IPS-20b (cell line): ENCODE measurements at regions not wholly inside any gene's neighbourhood (a gene's known extent, or its start where the extent isn't known, plus 50 kb on each side); places are given as distances from the start of the nearest gene placed in this dataset.

ENCODE experiments used
- H3K27ac ChIP-seq: one replicate; pipeline ENCODE4 v1.5.1; 2013; ENCODE audit warnings: low read length
- H3K27me3 ChIP-seq: 2 replicates; pipeline ENCODE4 v1.6.1; 2013; ENCODE audit warnings: mild to moderate bottlenecking, low read length, inconsistent platforms; ENCODE audit not compliant: insufficient read depth
- H3K36me3 ChIP-seq: 2 replicates; pipeline ENCODE4 v1.6.1; 2013; ENCODE audit warnings: low read depth, mild to moderate bottlenecking, inconsistent platforms, low read length, moderate library complexity; ENCODE audit not compliant: insufficient read depth
- H3K4me1 ChIP-seq: 2 replicates; pipeline ENCODE4 v1.6.1; 2013; ENCODE audit warnings: mild to moderate bottlenecking, control low read depth, inconsistent platforms, low read length, moderate library complexity; ENCODE audit not compliant: insufficient read depth
- H3K4me3 ChIP-seq: 2 replicates; pipeline ENCODE4 v1.5.1; 2013; ENCODE audit warnings: mild to moderate bottlenecking, low read length, inconsistent platforms
- H3K9ac ChIP-seq: 2 replicates; pipeline ENCODE4 v1.6.1; 2013; ENCODE audit warnings: low read depth, mild to moderate bottlenecking, inconsistent platforms, low read length, moderate library complexity
- H3K9me3 ChIP-seq: 2 replicates; pipeline ENCODE4 v1.6.1; 2013; ENCODE audit warnings: mild to moderate bottlenecking, low read depth, low read length, inconsistent platforms; ENCODE audit not compliant: insufficient read depth

- no peak overlapping the region for H3K4me3 ChIP-seq
- H3K4me1 ChIP-seq, result no peaks in the 10 kb centered on the region
- no peaks in the 10 kb centered on the region for H3K9me3 ChIP-seq
- no peaks in the 10 kb centered on the region for H3K36me3 ChIP-seq
- no peak overlapping the region for H3K9ac ChIP-seq
- H3K27me3 ChIP-seq, result no peaks in the 10 kb centered on the region
- no peak overlapping the region for H3K27ac ChIP-seq
Observed at GRCh38 chr3:126279853-126280252, 77.4 kb downstream of the KLF15 start.

- H3K27me3 ChIP-seq, result no peaks in the 10 kb centered on the region
- H3K27ac ChIP-seq, result no peak overlapping the region
- no peaks in the 10 kb centered on the region for H3K4me1 ChIP-seq
- H3K4me3 ChIP-seq, result no peak overlapping the region
- no peaks in the 10 kb centered on the region for H3K9me3 ChIP-seq
- H3K36me3 ChIP-seq, result no peaks in the 10 kb centered on the region
- H3K9ac ChIP-seq, result no peak overlapping the region
Observed at GRCh38 chr3:126277629-126278378, 79.4 kb downstream of the KLF15 start.

- H3K36me3 ChIP-seq, result no peaks in the 10 kb centered on the region
- no peaks in the 10 kb centered on the region for H3K9me3 ChIP-seq
- H3K4me3 ChIP-seq, result no peak overlapping the region
- H3K4me1 ChIP-seq, result no peaks in the 10 kb centered on the region
- H3K9ac ChIP-seq, result no peak overlapping the region
- no peaks in the 10 kb centered on the region for H3K27me3 ChIP-seq
- H3K27ac ChIP-seq, result no peak overlapping the region
Observed at GRCh38 chr3:126275620-126275904, 81.6 kb downstream of the KLF15 start.

- Histone ChIP-seq H3K27me3 (no peaks in the 10 kb centered on the region), H3K9me3 (no peaks in the 10 kb centered on the region), H3K9ac (no peak overlapping the region), H3K27ac (no peak overlapping the region), H3K36me3 (no peaks in the 10 kb centered on the region), H3K4me3 (no peak overlapping the region), H3K4me1 (no peaks in the 10 kb centered on the region)
Observed at GRCh38 chr3:126274735-126275619, 82.2 kb downstream of the KLF15 start.

GRCh38 chr3:126270145-126270811 lies 86.9 kb downstream of the KLF15 start:
- H3K27me3 ChIP-seq, result peaks cover 20% of the 10 kb centered on the region
- H3K9ac ChIP-seq, result no peak overlapping the region
- peaks cover 3% of the 10 kb centered on the region for H3K4me1 ChIP-seq
- no peaks in the 10 kb centered on the region for H3K9me3 ChIP-seq
- H3K27ac ChIP-seq, result no peak overlapping the region
- no peak overlapping the region for H3K4me3 ChIP-seq
- no peaks in the 10 kb centered on the region for H3K36me3 ChIP-seq

- Histone ChIP-seq H3K9me3 (no peaks in the 10 kb centered on the region), H3K4me1 (peaks cover 4% of the 10 kb centered on the region), H3K36me3 (no peaks in the 10 kb centered on the region), H3K4me3 (no peak overlapping the region), H3K9ac (no peak overlapping the region), H3K27me3 (peaks cover 20% of the 10 kb centered on the region), H3K27ac (no peak overlapping the region)
Observed at GRCh38 chr3:126269354-126269753, 87.9 kb downstream of the KLF15 start.

GRCh38 chr3:126268866-126269265 lies 88.3 kb downstream of the KLF15 start:
- H3K4me3 ChIP-seq, result no peak overlapping the region
- no peak overlapping the region for H3K9ac ChIP-seq
- no peaks in the 10 kb centered on the region for H3K36me3 ChIP-seq
- H3K27ac ChIP-seq, result no peak overlapping the region
- H3K9me3 ChIP-seq, result no peaks in the 10 kb centered on the region
- peaks cover 20% of the 10 kb centered on the region for H3K27me3 ChIP-seq
- H3K4me1 ChIP-seq, result peaks cover 4% of the 10 kb centered on the region

- peak overlapping the region; percentile 71; the same call in 1 of the 2 replicates for H3K9ac ChIP-seq
- H3K4me3 ChIP-seq, result peak overlapping the region; percentile 69; the same call in 1 of the 2 replicates
Observed at GRCh38 chr3:126267976-126268615, 87.7 kb upstream of the ALDH1L1 start.

GRCh38 chr3:126267169-126267975 lies 87.0 kb upstream of the ALDH1L1 start:
- Histone ChIP-seq H3K9me3 (no peaks in the 10 kb centered on the region), H3K9ac (peak overlapping the region; percentile 71; the same call in 1 of the 2 replicates), H3K4me1 (peaks cover 4% of the 10 kb centered on the region), H3K4me3 (peak overlapping the region; percentile 69), H3K27ac (no peak overlapping the region), H3K27me3 (peaks cover 20% of the 10 kb centered on the region), H3K36me3 (no peaks in the 10 kb centered on the region)

More at GRCh38 chr3:126267976-126268615, 87.7 kb upstream of the ALDH1L1 start:
- Histone ChIP-seq H3K27ac (no peak overlapping the region), H3K9me3 (no peaks in the 10 kb centered on the region), H3K36me3 (no peaks in the 10 kb centered on the region), H3K27me3 (peaks cover 20% of the 10 kb centered on the region), H3K4me1 (peaks cover 4% of the 10 kb centered on the region)

- H3K4me3 ChIP-seq, result peak overlapping the region; percentile 69
- no peaks in the 10 kb centered on the region for H3K9me3 ChIP-seq
- H3K27me3 ChIP-seq, result peaks cover 20% of the 10 kb centered on the region
- H3K27ac ChIP-seq, result no peak overlapping the region
- H3K36me3 ChIP-seq, result no peaks in the 10 kb centered on the region
- peak overlapping the region; percentile 71; the same call in 1 of the 2 replicates for H3K9ac ChIP-seq
- peaks cover 4% of the 10 kb centered on the region for H3K4me1 ChIP-seq
Observed at GRCh38 chr3:126266850-126267168, 86.4 kb upstream of the ALDH1L1 start.
